CD4-positive, alpha-beta memory T cell (primary cell): ENCODE measurements at regions not wholly inside any gene's neighbourhood (a gene's known extent, or its start where the extent isn't known, plus 50 kb on each side); places are given as distances from the start of the nearest gene placed in this dataset.

Experiments
- CTCF ChIA-PET: fragments of 350-600 bp; sonication (Branson Sonifier 250); formaldehyde crosslinking; loops from one replicate; lab custom pipeline; 2021; ENCODE audit warnings: inconsistent platforms; ENCODE audit not compliant: partially characterized antibody; lab: Charles Lee
- POLR2A ChIA-PET: fragments of 350-600 bp; sonication (Branson Sonifier 250); formaldehyde crosslinking; loops from one replicate; lab custom pipeline; 2021; ENCODE audit not compliant: partially characterized antibody; lab: Charles Lee
- DNase-seq, 5 donors: peaks; one replicate each; pipeline versions ENCODE4 v3.0.0 to v3.0.0-alpha.2; 2020 to 2022; ENCODE audit warnings: mixed read lengths in 1 of 5
- H3K27ac ChIP-seq: one replicate; pipeline ENCODE4 v1.7.0; 2013; ENCODE audit warnings: low read depth, low read length
- H3K27me3 ChIP-seq: 2 replicates; pipeline ENCODE4 v1.7.0; 2013; ENCODE audit warnings: mild to moderate bottlenecking, low read length, moderate library complexity; ENCODE audit not compliant: insufficient read depth
- H3K36me3 ChIP-seq: 2 replicates; pipeline ENCODE4 v1.7.0; 2013; ENCODE audit warnings: mild to moderate bottlenecking, low read length, moderate library complexity; ENCODE audit not compliant: insufficient read depth
- H3K4me1 ChIP-seq: 2 replicates; pipeline ENCODE4 v1.7.0; 2013; ENCODE audit warnings: mild to moderate bottlenecking, low read length, moderate library complexity; ENCODE audit not compliant: insufficient read depth
- H3K4me3 ChIP-seq, 2 donors: one replicate each; pipeline ENCODE4 v1.7.0; 2013; ENCODE audit warnings: low read length in 2 of 2, mild to moderate bottlenecking in 1 of 2
- H3K9me3 ChIP-seq, 2 donors: one replicate each; pipeline ENCODE4 v1.7.0; 2013; ENCODE audit warnings: low read length in 2 of 2, control low read depth in 1 of 2; ENCODE audit not compliant: control insufficient read depth in 1 of 2
- H3K27ac Mint-ChIP-seq, 7 donors: one replicate each; pipeline ENCODE4 v1.8.0; 2020 to 2021; ENCODE audit warnings: mixed read lengths in 7 of 7, mild to moderate bottlenecking in 6 of 7, inconsistent platforms in 3 of 7, moderate library complexity in 3 of 7
- H3K27me3 Mint-ChIP-seq, 2 donors: one replicate each; pipeline ENCODE4 v1.8.0; 2020 to 2021; ENCODE audit warnings: mixed read lengths in 2 of 2
- H3K36me3 Mint-ChIP-seq, 2 donors: one replicate each; pipeline ENCODE4 v1.8.0; 2020 to 2021; ENCODE audit warnings: mixed read lengths in 2 of 2, inconsistent platforms in 1 of 2, mild to moderate bottlenecking in 1 of 2
- H3K4me1 Mint-ChIP-seq, 4 donors: one replicate each; pipeline ENCODE4 v1.8.0; 2020 to 2021; ENCODE audit warnings: mixed read lengths in 4 of 4, mild to moderate bottlenecking in 1 of 4
- H3K4me3 Mint-ChIP-seq, 8 donors: one replicate each; pipeline ENCODE4 v1.8.0; 2020 to 2021; ENCODE audit warnings: mixed read lengths in 8 of 8, mild to moderate bottlenecking in 7 of 8, moderate library complexity in 6 of 8, inconsistent platforms in 3 of 8
- H3K9me3 Mint-ChIP-seq, 8 donors: one replicate each; pipeline ENCODE4 v1.8.0; 2020 to 2021; ENCODE audit warnings: mixed read lengths in 8 of 8, mild to moderate bottlenecking in 5 of 8, inconsistent platforms in 3 of 8, moderate library complexity in 1 of 8
- intact Hi-C: fragments of 100-400 bp; cut with micrococcal nuclease; formaldehyde crosslinking; loops from one replicate; pipeline ENCODE4 v1.15.1; 2023

DNA sequence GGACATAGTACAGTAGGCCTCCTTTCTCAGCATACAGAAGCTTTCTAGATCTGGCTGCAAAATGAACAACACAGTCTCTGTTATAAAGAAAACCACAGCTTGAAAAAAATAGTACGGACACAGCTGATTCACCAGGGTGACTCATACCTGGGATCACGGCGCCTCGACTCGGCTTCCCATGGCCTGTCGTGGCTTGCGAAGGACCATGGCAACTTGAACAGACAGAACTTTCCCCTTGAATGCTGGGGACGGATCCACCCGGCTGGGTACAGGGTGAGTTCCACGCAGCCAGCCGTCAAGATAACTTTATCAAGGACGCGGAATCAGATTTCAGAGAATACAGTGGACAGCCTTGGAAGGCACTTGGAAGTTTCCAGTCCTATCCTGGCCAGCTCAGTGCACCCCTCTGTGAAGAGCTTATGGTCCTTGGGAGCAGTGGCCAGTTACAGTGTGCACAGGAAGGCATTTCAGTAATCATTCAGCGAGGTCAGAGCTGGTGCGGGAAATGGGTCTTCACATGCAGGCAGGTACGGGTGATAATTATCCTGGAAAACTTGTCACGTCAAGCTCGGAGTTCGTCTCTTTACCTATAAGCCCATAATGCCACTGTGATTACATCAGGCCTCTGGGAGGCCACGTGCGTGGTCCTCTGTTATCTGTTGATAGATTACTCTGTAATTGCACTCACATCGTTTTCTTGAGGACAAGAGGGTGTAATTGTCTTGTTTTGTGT is 57.9 kb upstream of the MAF start:
- intact Hi-C loops = no loop called here
- ChIA-PET POLR2A (interaction anchor here (1.6 kb wide), 1 partner anchor 58 kb away, joined by 3 read pairs; the partner anchor contains the start of gene MAF), CTCF (interaction anchor here (0.6 kb wide), 1 partner anchor 57 kb away, joined by 3 read pairs; no protein-coding TSS in a partner anchor)
- Mint-ChIP-seq H3K27me3 (no peaks in the 10 kb centered on the region), H3K4me1 (no peaks in the 10 kb centered on the region), H3K36me3 (no peaks in the 10 kb centered on the region), H3K27ac (no peak overlapping the region), H3K4me3 (no peak overlapping the region), H3K9me3 (peaks cover 0 to 3% (median 0%) of the 10 kb centered on the region in 8 donors)
- H3K4me1 ChIP-seq = no peaks in the 10 kb centered on the region
- H3K4me3 ChIP-seq = no peak overlapping the region
- H3K36me3 ChIP-seq = no peaks in the 10 kb centered on the region
- no peak overlapping the region for H3K27ac ChIP-seq
- no peak for DNase-seq
- no peaks in the 10 kb centered on the region for H3K9me3 ChIP-seq
- H3K27me3 ChIP-seq = no peaks in the 10 kb centered on the region

DNA sequence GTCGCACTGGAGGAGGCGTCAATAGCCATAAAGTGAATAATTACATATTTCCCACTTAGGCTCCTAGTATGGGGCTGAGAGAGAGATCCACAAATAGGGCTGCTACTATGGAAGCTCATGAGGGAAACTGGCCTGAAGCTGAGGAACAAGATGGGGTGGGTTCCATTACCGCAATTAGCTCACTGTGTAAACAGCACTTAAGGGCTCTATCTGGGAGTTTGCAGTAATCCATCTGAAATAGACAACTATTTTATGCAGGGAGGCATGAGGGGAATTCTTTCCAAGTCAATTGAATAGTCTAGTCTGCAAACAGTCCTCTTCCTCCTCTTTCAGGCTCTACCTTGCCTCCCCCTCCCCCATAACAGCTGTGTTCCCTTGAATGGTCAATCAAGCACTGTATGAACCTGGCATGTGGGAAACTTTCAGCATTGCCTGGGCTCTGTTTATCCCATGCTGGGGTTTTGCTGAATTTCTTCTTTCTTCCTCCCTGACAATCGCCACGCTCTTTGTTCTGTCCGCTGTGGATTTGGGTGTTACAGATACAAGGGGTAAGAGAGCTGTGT is 56.1 kb upstream of the MAF start:
- Mint-ChIP-seq H3K27ac (no peak overlapping the region), H3K27me3 (peaks cover 2 to 4% of the 10 kb centered on the region in 2 donors), H3K4me1 (no peaks in the 10 kb centered on the region), H3K9me3 (peaks cover 0 to 4% (median 0%) of the 10 kb centered on the region in 8 donors), H3K36me3 (no peaks in the 10 kb centered on the region), H3K4me3 (no peak overlapping the region)
- no peaks in the 10 kb centered on the region for H3K9me3 ChIP-seq
- H3K36me3 ChIP-seq = no peaks in the 10 kb centered on the region
- no peak overlapping the region for H3K27ac ChIP-seq
- ChIA-PET POLR2A (interaction anchor here (1.6 kb wide), 1 partner anchor 56 kb away, joined by 3 read pairs; the partner anchor contains the start of gene MAF), CTCF (interaction anchor here (1.3 kb wide), 1 partner anchor 14 kb away, joined by 4 read pairs; no protein-coding TSS in a partner anchor)
- no peak overlapping the region for H3K4me3 ChIP-seq
- no peaks in the 10 kb centered on the region for H3K27me3 ChIP-seq
- no peak for DNase-seq
- no peaks in the 10 kb centered on the region for H3K4me1 ChIP-seq
- intact Hi-C loops = no loop called here

DNA sequence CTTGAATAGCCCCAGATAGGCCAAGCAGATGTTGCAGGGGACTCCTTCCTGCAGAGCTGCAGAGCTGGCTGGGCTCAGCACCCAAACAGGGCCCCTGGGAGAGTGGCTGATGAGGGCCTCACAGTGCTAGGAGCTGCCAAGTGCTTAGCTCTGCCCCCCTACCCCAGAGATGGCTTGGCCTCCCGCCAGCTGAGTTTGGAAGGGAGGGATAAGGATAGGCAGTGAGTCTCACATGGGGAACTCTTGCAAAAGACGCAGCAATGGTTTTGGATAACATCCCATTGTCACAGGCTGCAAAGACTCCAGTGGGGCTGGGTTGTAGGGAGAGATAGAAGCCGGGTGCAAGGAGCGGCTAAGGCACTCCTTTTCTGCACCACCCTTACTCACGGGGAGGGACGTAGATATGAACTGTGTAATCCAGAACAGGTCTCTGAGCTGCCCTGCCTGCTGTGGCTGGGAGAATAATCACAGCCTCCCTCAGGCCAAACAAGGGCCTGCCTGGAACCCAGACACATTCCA is 52.9 kb upstream of the MAF start:
- no peaks in the 10 kb centered on the region for H3K9me3 ChIP-seq
- CTCF ChIA-PET = no interaction called here

DNA sequence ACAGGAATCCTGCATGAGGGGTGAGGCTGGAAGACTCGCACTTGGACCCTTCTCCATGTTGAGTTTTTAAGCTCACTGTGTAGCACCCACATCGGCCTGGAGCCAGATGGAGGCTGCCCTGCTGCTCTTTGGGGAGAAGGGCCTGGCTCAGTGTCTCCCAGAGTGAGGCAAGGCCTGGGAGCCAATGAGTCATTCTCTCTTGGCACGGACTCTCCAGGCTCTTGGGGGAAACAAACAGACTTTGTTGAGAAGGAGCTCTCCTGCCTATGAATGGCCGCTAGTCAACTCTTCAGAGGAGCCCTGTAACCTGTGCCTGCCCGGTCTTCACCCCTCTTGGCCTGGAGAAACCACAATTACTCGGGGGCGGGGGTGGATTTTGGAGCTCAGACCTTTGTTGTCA is 50.8 kb upstream of the MAF start:
- no peak overlapping the region for H3K4me3 ChIP-seq
- Mint-ChIP-seq H3K27me3 (peaks cover 2 to 4% of the 10 kb centered on the region in 2 donors), H3K4me3 (no peak overlapping the region), H3K27ac (no peak overlapping the region), H3K9me3 (peaks cover 0 to 2% (median 0%) of the 10 kb centered on the region in 8 donors), H3K36me3 (no peaks in the 10 kb centered on the region), H3K4me1 (peaks cover 0 to 3% (median 0%) of the 10 kb centered on the region in 4 donors)
- DNase-seq = no peak
- no peaks in the 10 kb centered on the region for H3K4me1 ChIP-seq
- H3K9me3 ChIP-seq = no peaks in the 10 kb centered on the region
- intact Hi-C loops = no loop called here
- no peak overlapping the region for H3K27ac ChIP-seq
- ChIA-PET CTCF (no interaction called here), POLR2A (interaction anchor here (1.2 to 1.3 kb wide), 2 partner anchors 9 to 10 kb away, joined by 4 to 5 read pairs; no protein-coding TSS in a partner anchor)
- H3K27me3 ChIP-seq = no peaks in the 10 kb centered on the region
- H3K36me3 ChIP-seq = no peaks in the 10 kb centered on the region

More for the DNA sequence above, 52.9 kb upstream of the MAF start:
- POLR2A ChIA-PET = no interaction called here
- intact Hi-C loops = no loop called here
- Histone ChIP-seq H3K36me3 (no peaks in the 10 kb centered on the region), H3K4me1 (no peaks in the 10 kb centered on the region), H3K4me3 (no peak overlapping the region), H3K27me3 (no peaks in the 10 kb centered on the region), H3K27ac (no peak overlapping the region)
- peaks cover 2 to 4% of the 10 kb centered on the region in 2 donors for H3K27me3 Mint-ChIP-seq
- no peaks in the 10 kb centered on the region for H3K36me3 Mint-ChIP-seq
- no peak for DNase-seq
- H3K27ac Mint-ChIP-seq = no peak overlapping the region
- H3K4me3 Mint-ChIP-seq = no peak overlapping the region
- H3K9me3 Mint-ChIP-seq = peaks cover 0 to 2% (median 0%) of the 10 kb centered on the region in 8 donors
- peaks cover 0 to 3% (median 0%) of the 10 kb centered on the region in 4 donors for H3K4me1 Mint-ChIP-seq
